Activated T-cell treated with anti-CD3 and anti-CD28 coated beads, Interleukin-2, amount 50 U/mL, for 1 hour (primary cell): ENCODE measurements at regions not wholly inside any gene's neighbourhood (a gene's known extent, or its start where the extent isn't known, plus 50 kb on each side); places are given as distances from the start of the nearest gene placed in this dataset.
"Not testable (repeated sequence)": the region's sequence is repeated elsewhere in the genome, so short reads cannot be mapped to it uniquely, and the experiment has no call there.

ENCODE experiments used
- DNase-seq: peaks from one replicate; pipeline ENCODE4 v3.0.0-alpha.2; 2020

GRCh38 chr11:71723991-71724390 lies 109.0 kb upstream of the DEFB108B start:
- DNase-seq: not testable (repeated sequence)

- DNase-seq: not testable (repeated sequence)
Measured at GRCh38 chr11:71730748-71731147, 102.3 kb upstream of the DEFB108B start.

- peak; percentile 33 for DNase-seq
Measured at GRCh38 chr11:71734368-71734767, 98.6 kb upstream of the DEFB108B start.

- not testable (repeated sequence) for DNase-seq
Measured at GRCh38 chr11:71738317-71738716, 94.7 kb upstream of the DEFB108B start.

- DNase-seq: not testable (repeated sequence)
Measured at GRCh38 chr11:71743385-71743784, 89.6 kb upstream of the DEFB108B start.

GRCh38 chr11:71745656-71746055 lies 87.3 kb upstream of the DEFB108B start:
- DNase-seq: not testable (repeated sequence)

GRCh38 chr11:71746263-71746662 lies 86.7 kb upstream of the DEFB108B start:
- not testable (repeated sequence) for DNase-seq

- not testable (repeated sequence) for DNase-seq
Measured at GRCh38 chr11:71748965-71749620, 83.9 kb upstream of the DEFB108B start.

- DNase-seq: not testable (repeated sequence)
Measured at GRCh38 chr11:71750908-71751307, 82.1 kb upstream of the DEFB108B start.

- DNase-seq: not testable (repeated sequence)
Measured at GRCh38 chr11:71764695-71765491, 68.1 kb upstream of the DEFB108B start.

- not testable (repeated sequence) for DNase-seq
Measured at GRCh38 chr11:71767016-71767415, 66.0 kb upstream of the DEFB108B start.

GRCh38 chr11:71772193-71772592 lies 60.8 kb upstream of the DEFB108B start:
- DNase-seq: not testable (repeated sequence)

GRCh38 chr11:71774603-71775222 lies 58.3 kb upstream of the DEFB108B start:
- DNase-seq: no peak

- not testable (repeated sequence) for DNase-seq
Measured at GRCh38 chr11:71780116-71780515, 52.9 kb upstream of the DEFB108B start.

GRCh38 chr11:71780771-71781170 lies 52.2 kb upstream of the DEFB108B start:
- DNase-seq: not testable (repeated sequence)

- DNase-seq: not testable (repeated sequence)
Measured at GRCh38 chr11:71781491-71781890, 51.5 kb upstream of the DEFB108B start.

- not testable (repeated sequence) for DNase-seq
Measured at GRCh38 chr11:71782229-71782861, 50.7 kb upstream of the DEFB108B start.

GRCh38 chr11:71783191-71783590 lies 49.8 kb upstream of the DEFB108B start:
- not testable (repeated sequence) for DNase-seq
